HG02870 (cell line): ENCODE measurements at regions not wholly inside any gene's neighbourhood (a gene's known extent, or its start where the extent isn't known, plus 50 kb on each side); places are given as distances from the start of the nearest gene placed in this dataset.

Experiments
- ATAC-seq: cut with Tn5 transposase; IDR thresholded peaks from one replicate; pipeline ENCODE4 v1.9.1; 2021; ENCODE audit warnings: mild to moderate bottlenecking, moderate library complexity; ENCODE audit not compliant: unreplicated experiment

GRCh38 chr12:92539976-92540781 is 162.6 kb upstream of the PLEKHG7 start:
- no peak for ATAC-seq

- ATAC-seq, result peak; percentile 53
Observed at GRCh38 chr12:92539110-92539749, 163.6 kb upstream of the PLEKHG7 start.

- ATAC-seq, result peak; percentile 31
Observed at GRCh38 chr12:92537290-92537960, 165.4 kb upstream of the PLEKHG7 start.

- ATAC-seq, result no peak
Observed at GRCh38 chr12:92535961-92536360, 166.8 kb upstream of the PLEKHG7 start.

GRCh38 chr12:92533280-92533890 is 169.4 kb upstream of the PLEKHG7 start:
- ATAC-seq, result no peak

GRCh38 chr12:92530706-92531105 is 172.1 kb upstream of the PLEKHG7 start:
- no peak for ATAC-seq

- peak; percentile 69 for ATAC-seq
Observed at GRCh38 chr12:92529944-92530343, 172.8 kb upstream of the PLEKHG7 start.

- ATAC-seq, result no peak
Observed at GRCh38 chr12:92528586-92528985, 174.2 kb upstream of the PLEKHG7 start.

- no peak for ATAC-seq
Observed at GRCh38 chr12:92528097-92528496, 174.7 kb upstream of the PLEKHG7 start.

GRCh38 chr12:92524489-92524888 is 178.3 kb upstream of the PLEKHG7 start:
- ATAC-seq, result no peak

- ATAC-seq, result no peak
Observed at GRCh38 chr12:92520511-92520910, 182.3 kb upstream of the PLEKHG7 start.

GRCh38 chr12:92519284-92519683 is 183.5 kb upstream of the PLEKHG7 start:
- ATAC-seq, result no peak

GRCh38 chr12:92518071-92518470 is 184.7 kb upstream of the PLEKHG7 start:
- ATAC-seq, result no peak

- ATAC-seq, result peak; percentile 88
Observed at GRCh38 chr12:92516277-92516600, 186.6 kb upstream of the PLEKHG7 start.

- no peak for ATAC-seq
Observed at GRCh38 chr12:92513231-92513730, 189.5 kb upstream of the PLEKHG7 start.

GRCh38 chr12:92511786-92512185 is 191.0 kb upstream of the PLEKHG7 start:
- no peak for ATAC-seq

GRCh38 chr12:92509156-92509738 is 193.5 kb upstream of the PLEKHG7 start:
- no peak for ATAC-seq

- no peak for ATAC-seq
Observed at GRCh38 chr12:92506891-92507290, 195.9 kb upstream of the PLEKHG7 start.

- no peak for ATAC-seq
Observed at GRCh38 chr12:92506460-92506859, 196.3 kb upstream of the PLEKHG7 start.

- ATAC-seq, result no peak
Observed at GRCh38 chr12:92505254-92506231, 197.2 kb upstream of the PLEKHG7 start.
